ENCODE measurements at regions not wholly inside any gene's neighbourhood (a gene's known extent, or its start where the extent isn't known, plus 50 kb on each side); places are given as distances from the start of the nearest gene placed in this dataset.

- in situ Hi-C loops (cut with HindIII; ENCODE audit: low sequenced_read_pairs), result no loop called here
Observed at GRCh38 chr18:1993866-1994265, 577.4 kb downstream of the METTL4 start.

GRCh38 chr18:1994471-1994870 lies 576.8 kb downstream of the METTL4 start:
- in situ Hi-C loops (cut with HindIII; ENCODE audit: low sequenced_read_pairs), result no loop called here

- in situ Hi-C loops (cut with HindIII; ENCODE audit: low sequenced_read_pairs), result no loop called here
Observed at GRCh38 chr18:1995041-1995612, 576.2 kb downstream of the METTL4 start.

GRCh38 chr18:1998121-1998520 lies 573.2 kb downstream of the METTL4 start:
- in situ Hi-C loops (cut with HindIII; ENCODE audit: low sequenced_read_pairs), result no loop called here

- in situ Hi-C loops (cut with HindIII; ENCODE audit: low sequenced_read_pairs), result no loop called here
Observed at GRCh38 chr18:1999387-1999786, 571.9 kb downstream of the METTL4 start.

GRCh38 chr18:2002151-2002550 lies 569.2 kb downstream of the METTL4 start:
- in situ Hi-C loops (cut with HindIII; ENCODE audit: low sequenced_read_pairs), result no loop called here

GRCh38 chr18:2002604-2003003 lies 568.7 kb downstream of the METTL4 start:
- in situ Hi-C loops (cut with HindIII; ENCODE audit: low sequenced_read_pairs), result no loop called here

- in situ Hi-C loops (cut with HindIII; ENCODE audit: low sequenced_read_pairs), result no loop called here
Observed at GRCh38 chr18:2009942-2010697, 561.2 kb downstream of the METTL4 start.

- in situ Hi-C loops (cut with HindIII; ENCODE audit: low sequenced_read_pairs), result no loop called here
Observed at GRCh38 chr18:2027016-2027415, 544.3 kb downstream of the METTL4 start.

- in situ Hi-C loops (cut with HindIII; ENCODE audit: low sequenced_read_pairs), result no loop called here
Observed at GRCh38 chr18:2027756-2028155, 543.5 kb downstream of the METTL4 start.

- in situ Hi-C loops (cut with HindIII; ENCODE audit: low sequenced_read_pairs), result no loop called here
Observed at GRCh38 chr18:2028986-2029385, 542.3 kb downstream of the METTL4 start.

- in situ Hi-C loops (cut with HindIII; ENCODE audit: low sequenced_read_pairs), result no loop called here
Observed at GRCh38 chr18:2030647-2031046, 540.7 kb downstream of the METTL4 start.

- in situ Hi-C loops (cut with HindIII; ENCODE audit: low sequenced_read_pairs), result no loop called here
Observed at GRCh38 chr18:2032036-2032435, 539.3 kb downstream of the METTL4 start.

- in situ Hi-C loops (cut with HindIII; ENCODE audit: low sequenced_read_pairs), result no loop called here
Observed at GRCh38 chr18:2035056-2035455, 536.2 kb downstream of the METTL4 start.

GRCh38 chr18:2036086-2036485 lies 535.2 kb downstream of the METTL4 start:
- in situ Hi-C loops (cut with HindIII; ENCODE audit: low sequenced_read_pairs), result no loop called here

GRCh38 chr18:2040279-2040678 lies 531.0 kb downstream of the METTL4 start:
- in situ Hi-C loops (cut with HindIII; ENCODE audit: low sequenced_read_pairs), result no loop called here

- in situ Hi-C loops (cut with HindIII; ENCODE audit: low sequenced_read_pairs), result no loop called here
Observed at GRCh38 chr18:2049986-2050385, 521.3 kb downstream of the METTL4 start.

- in situ Hi-C loops (cut with HindIII; ENCODE audit: low sequenced_read_pairs), result no loop called here
Observed at GRCh38 chr18:2050702-2051201, 520.6 kb downstream of the METTL4 start.

GRCh38 chr18:2053490-2054089 lies 517.7 kb downstream of the METTL4 start:
- in situ Hi-C loops (cut with HindIII; ENCODE audit: low sequenced_read_pairs), result no loop called here

GRCh38 chr18:2059336-2059735 lies 512.0 kb downstream of the METTL4 start:
- in situ Hi-C loops (cut with HindIII; ENCODE audit: low sequenced_read_pairs), result no loop called here

GRCh38 chr18:2060086-2060485 lies 511.2 kb downstream of the METTL4 start:
- in situ Hi-C loops (cut with HindIII; ENCODE audit: low sequenced_read_pairs), result no loop called here

GRCh38 chr18:2070631-2071030 lies 500.7 kb downstream of the METTL4 start:
- in situ Hi-C loops (cut with HindIII; ENCODE audit: low sequenced_read_pairs), result no loop called here

Data from endothelial cell of hepatic sinusoid (primary cell).